Fibroblast of mammary gland (primary cell): ENCODE measurements at regions not wholly inside any gene's neighbourhood (a gene's known extent, or its start where the extent isn't known, plus 50 kb on each side); places are given as distances from the start of the nearest gene placed in this dataset.
A peak's percentile ranks its signal among the peaks of the same experiment; 100 is the strongest.

Source experiments
- DNase-seq: peaks from one replicate; pipeline ENCODE4 v3.0.0-alpha.2; 2010; ENCODE audit warnings: low read depth
- H3K4me3 ChIP-seq: 2 replicates; pipeline ENCODE4 v1.5.1; 2011; ENCODE audit warnings: low read depth, mild to moderate bottlenecking, low read length, moderate library complexity; ENCODE audit not compliant: control insufficient read depth
- CTCF ChIP-seq: conservative IDR thresholded peaks from 2 replicates; pipeline ENCODE4 v1.5.1; 2011; ENCODE audit warnings: low read depth, low read length, inconsistent platforms; ENCODE audit not compliant: control insufficient read depth, insufficient read depth

GRCh38 chr5:96026406-96027041, 64.9 kb upstream of the ELL2 start:
- H3K4me3 ChIP-seq = no peak overlapping the region
- peak; percentile 84 for DNase-seq
- no peak for TF ChIP-seq CTCF

- no peak overlapping the region for H3K4me3 ChIP-seq
- DNase-seq = no peak
- TF ChIP-seq CTCF = no peak
Measured at GRCh38 chr5:96024683-96025475, 63.2 kb upstream of the ELL2 start.

GRCh38 chr5:96023518-96023917, 61.9 kb upstream of the ELL2 start:
- H3K4me3 ChIP-seq = no peak overlapping the region

GRCh38 chr5:96022971-96023370, 61.3 kb upstream of the ELL2 start:
- H3K4me3 ChIP-seq = no peak overlapping the region
- no peak for DNase-seq
- TF ChIP-seq CTCF = no peak

More at GRCh38 chr5:96023518-96023917, 61.9 kb upstream of the ELL2 start:
- DNase-seq = peak; percentile 71
- no peak for TF ChIP-seq CTCF

- H3K4me3 ChIP-seq = no peak overlapping the region
- TF ChIP-seq CTCF = no peak
Measured at GRCh38 chr5:96017951-96018350, 56.3 kb upstream of the ELL2 start.

GRCh38 chr5:96016216-96016615, 54.6 kb upstream of the ELL2 start:
- TF ChIP-seq CTCF = no peak

More at GRCh38 chr5:96017951-96018350, 56.3 kb upstream of the ELL2 start:
- DNase-seq = peak; percentile 85

More at GRCh38 chr5:96016216-96016615, 54.6 kb upstream of the ELL2 start:
- no peak for DNase-seq
- no peak overlapping the region for H3K4me3 ChIP-seq
